IMR-90 (cell line): ENCODE measurements at regions not wholly inside any gene's neighbourhood (a gene's known extent, or its start where the extent isn't known, plus 50 kb on each side); places are given as distances from the start of the nearest gene placed in this dataset.

Experiments
- ATAC-seq: fragments of 200-7000 bp; cut with Tn5 transposase; 2 replicates; pipeline ENCODE4 v1.9.1; 2020; ENCODE audit warnings: low read depth, mild to moderate bottlenecking, moderate library complexity
- BruUV-seq: library from RNA; stranded (reverse); fragments of 400-500 nt; replicated peaks from 2 replicates; lab custom pipeline; 2021; lab: Mats Ljungman, UMichigan
- CTCF ChIA-PET: fragments of 300-600 bp; formaldehyde crosslinking; extraction: SDS; loops from one replicate; lab custom pipeline; 2021; ENCODE audit warnings: antibody characterized with exemption; lab: Yijun Ruan, JAX
- POLR2A ChIA-PET: fragments of 300-600 bp; sonication (Branson Sonifier 250); formaldehyde crosslinking; loops from one replicate; lab custom pipeline; 2022; ENCODE audit warnings: antibody characterized with exemption; ENCODE audit not compliant: unreplicated experiment; lab: Charles Lee
- DNase-seq: peaks from one replicate; pipeline ENCODE4 v3.0.0; 2013
- H2AFZ ChIP-seq: replicated peaks from 2 replicates; pipeline ENCODE3; 2013; ENCODE audit warnings: low read length, mild to moderate bottlenecking; ENCODE audit not compliant: poor library complexity
- H2AK5ac ChIP-seq: 2 replicates; pipeline ENCODE4 v1.6.1; 2013; ENCODE audit warnings: low read depth, low read length, inconsistent platforms
- H2AK9ac ChIP-seq: replicated peaks from 2 replicates; pipeline ENCODE3; 2013; ENCODE audit warnings: mild to moderate bottlenecking, low read depth, low read length, moderate library complexity; ENCODE audit not compliant: poor library complexity
- H2BK120ac ChIP-seq: 2 replicates; pipeline ENCODE4 v1.6.1; 2013; ENCODE audit warnings: low read depth, low read length, inconsistent platforms
- H2BK15ac ChIP-seq: 3 replicates; pipeline ENCODE4 v1.6.1; 2013; ENCODE audit warnings: low read depth, low read length, inconsistent platforms
- H2BK20ac ChIP-seq: 2 replicates; pipeline ENCODE4 v1.6.1; 2013; ENCODE audit warnings: low read depth, mild to moderate bottlenecking, inconsistent platforms, low read length, moderate library complexity
- H2BK5ac ChIP-seq: 2 replicates; pipeline ENCODE4 v1.6.1; 2013; ENCODE audit warnings: mild to moderate bottlenecking, low read depth, low read length, inconsistent platforms; ENCODE audit not compliant: poor library complexity, severe bottlenecking
- H3K14ac ChIP-seq: replicated peaks from 2 replicates; pipeline ENCODE4 v1.6.1; 2013; ENCODE audit warnings: low read depth, low read length, inconsistent platforms
- H3K18ac ChIP-seq: 2 replicates; pipeline ENCODE4 v1.6.1; 2013; ENCODE audit warnings: low read depth, low read length, control low read depth
- H3K23ac ChIP-seq: 2 replicates; pipeline ENCODE4 v1.6.1; 2013; ENCODE audit warnings: low read depth, low read length, inconsistent platforms
- H3K27ac ChIP-seq: 2 replicates; pipeline ENCODE4 v1.5.1; 2013; ENCODE audit warnings: mild to moderate bottlenecking, control low read depth, low read length; ENCODE audit not compliant: insufficient read depth
- H3K27me3 ChIP-seq: 2 replicates; pipeline ENCODE4 v1.6.1; 2013; ENCODE audit warnings: low read length; ENCODE audit not compliant: control insufficient read depth, insufficient read depth
- H3K36me3 ChIP-seq: 2 replicates; pipeline ENCODE4 v1.6.1; 2013; ENCODE audit warnings: low read length, mixed read lengths; ENCODE audit not compliant: control insufficient read depth, insufficient read depth
- H3K4ac ChIP-seq: 2 replicates; pipeline ENCODE4 v1.6.1; 2013; ENCODE audit warnings: low read depth, low read length, inconsistent platforms
- H3K4me1 ChIP-seq: 2 replicates; pipeline ENCODE4 v1.6.1; 2013; ENCODE audit warnings: low read length, mixed read lengths; ENCODE audit not compliant: control insufficient read depth, insufficient read depth
- H3K4me2 ChIP-seq: 2 replicates; pipeline ENCODE4 v1.6.1; 2013; ENCODE audit warnings: low read depth, mild to moderate bottlenecking, control low read depth, low read length, moderate library complexity
- H3K4me3 ChIP-seq: 2 replicates; pipeline ENCODE4 v1.5.1; 2013; ENCODE audit warnings: low read depth, mild to moderate bottlenecking, control low read depth, low read length, moderate library complexity; ENCODE audit not compliant: insufficient read depth
- H3K56ac ChIP-seq: 2 replicates; pipeline ENCODE4 v1.6.1; 2013; ENCODE audit warnings: low read length, inconsistent platforms; ENCODE audit not compliant: insufficient read depth; ENCODE audit errors: extremely low read depth
- H3K79me1 ChIP-seq, 2 experiments: 2 replicates each; pipeline ENCODE4 v1.6.1; 2013; ENCODE audit warnings: low read length in 2 of 2, inconsistent platforms in 1 of 2, low read depth in 1 of 2
- H3K9ac ChIP-seq: 2 replicates; pipeline ENCODE4 v1.6.1; 2013; ENCODE audit warnings: low read depth, low read length, control low read depth
- H3K9me1 ChIP-seq: 2 replicates; pipeline ENCODE4 v1.6.1; 2013; ENCODE audit warnings: low read length, inconsistent platforms; ENCODE audit not compliant: insufficient read depth
- H3K9me3 ChIP-seq: 2 replicates; pipeline ENCODE4 v1.6.1; 2013; ENCODE audit warnings: low read length; ENCODE audit not compliant: control insufficient read depth, insufficient read depth
- H4K20me1 ChIP-seq: 2 replicates; pipeline ENCODE4 v1.6.1; 2013; ENCODE audit warnings: low read length, inconsistent platforms; ENCODE audit not compliant: insufficient read depth
- H4K5ac ChIP-seq: 2 replicates; pipeline ENCODE4 v1.6.1; 2013; ENCODE audit warnings: mild to moderate bottlenecking, low read depth, low read length, control low read depth
- H4K8ac ChIP-seq, 2 experiments: 2 replicates each; pipeline ENCODE4 v1.6.1; 2013; ENCODE audit warnings: low read depth in 2 of 2, low read length in 2 of 2, control low read depth in 1 of 2, inconsistent platforms in 1 of 2
- H4K91ac ChIP-seq: 2 replicates; pipeline ENCODE4 v1.6.1; 2013; ENCODE audit warnings: low read depth, low read length, inconsistent platforms; ENCODE audit not compliant: insufficient read depth
- CEBPB ChIP-seq: IDR thresholded peaks from 2 replicates; pipeline ENCODE4 v1.6.1; 2012; ENCODE audit warnings: low read depth, low read length, improper control_type of control experiment
- ELK1 ChIP-seq: fragments of 150-350 bp; IDR thresholded peaks from 2 replicates; pipeline ENCODE4 v1.6.1; 2016; ENCODE audit warnings: low read depth, mild to moderate bottlenecking, low read length, moderate library complexity, borderline replicate concordance
- SMC3 ChIP-seq: fragments of 150-350 bp; IDR thresholded peaks from 2 replicates; pipeline ENCODE4 v1.6.1; 2016; ENCODE audit warnings: low read depth, mild to moderate bottlenecking, antibody characterized with exemption, low read length, moderate library complexity
- WGBS, 2 experiments: methylation state at CpG; one replicate each; pipeline versions ENCODE4 v1.1.5 to v1.1.7; 2013; ENCODE audit warnings: missing lambda C conversion rate in 2 of 2; ENCODE audit not compliant: insufficient read length in 1 of 2; ENCODE audit errors: extremely low coverage in 2 of 2; 5-methylcytosine and 5-hydroxymethylcytosine counted together
- dilution Hi-C: fragments of 300-500 bp; cut with HindIII; formaldehyde crosslinking; loops from one replicate; pipeline ENCODE4 v1.14.3; 2018; ENCODE audit warnings: low sequenced_read_pairs; ENCODE audit not compliant: unreplicated experiment
- in situ Hi-C: fragments of 300-500 bp; cut with MboI; formaldehyde crosslinking; loops from 3 replicates; pipeline ENCODE4 v1.14.3; 2019; ENCODE audit warnings: low sequenced_read_pairs, inconsistent platforms, mixed read lengths
- intact Hi-C: fragments of 100-400 bp; cut with micrococcal nuclease; formaldehyde crosslinking; loops from 2 replicates; pipeline ENCODE4 v1.10.0; 2022

GRCh38 chrX:40299641-40300046 is 201.9 kb upstream of the BCOR start:
- dilution Hi-C loops = no loop called here
- no TSS peak for BruUV-seq
- no peak for DNase-seq

More at GRCh38 chrX:40299641-40300046, 201.9 kb upstream of the BCOR start:
- no peak for ATAC-seq
- no peak overlapping the region for H2BK20ac ChIP-seq
- 97% methylated on average over 5 of the region's 9 CpGs; no CpG with 5 or more reads in 1 of the 2 experiments for WGBS, 2 experiments
- H2BK120ac ChIP-seq = no peak overlapping the region
- no peaks in the 10 kb centered on the region for H3K79me1 ChIP-seq
- H2AK5ac ChIP-seq = no peak overlapping the region
- H3K4ac ChIP-seq = no peak overlapping the region
- no peak overlapping the region for H4K91ac ChIP-seq
- H3K36me3 ChIP-seq = no peaks in the 10 kb centered on the region
- no peak overlapping the region for H3K4me2 ChIP-seq
- no peak overlapping the region for H2BK15ac ChIP-seq
- H3K14ac ChIP-seq = no peak overlapping the region
- intact Hi-C loops (no loop called here), in situ Hi-C loops (no loop called here)
- H3K4me1 ChIP-seq = no peaks in the 10 kb centered on the region
- H3K9me3 ChIP-seq = no peaks in the 10 kb centered on the region
- no peak overlapping the region for H3K27ac ChIP-seq
- ChIA-PET POLR2A (no interaction called here), CTCF (no interaction called here)
- H3K9me1 ChIP-seq = no peaks in the 10 kb centered on the region
- no peak overlapping the region for H3K9ac ChIP-seq
- no peaks in the 10 kb centered on the region for H4K20me1 ChIP-seq
- H4K8ac ChIP-seq = no peak overlapping the region
- H2BK5ac ChIP-seq = no peak overlapping the region
- H3K27me3 ChIP-seq = peaks cover 38% of the 10 kb centered on the region
- no peak overlapping the region for H3K4me3 ChIP-seq
- H3K23ac ChIP-seq = no peak overlapping the region
- H3K18ac ChIP-seq = no peak overlapping the region
- no peak overlapping the region for H4K5ac ChIP-seq
- H3K56ac ChIP-seq = no peak overlapping the region
- no peak overlapping the region for H2AK9ac ChIP-seq
- no peak overlapping the region for H2AFZ ChIP-seq
- TF ChIP-seq SMC3 (no peak), ELK1 (no peak), CEBPB (no peak)
